ENCODE measurements at regions not wholly inside any gene's neighbourhood (a gene's known extent, or its start where the extent isn't known, plus 50 kb on each side); places are given as distances from the start of the nearest gene placed in this dataset.

- H3K27me3 ChIP-seq (replicated peaks in 1 of 2; ENCODE audit: control insufficient read depth in 2 of 2, insufficient read depth in 2 of 2, low read length in 1 of 2) = no peaks in the 10 kb centered on the region
- no peaks in the 10 kb centered on the region for H4K20me1 ChIP-seq (ENCODE audit: control insufficient read depth, insufficient read depth)
- DNase-seq (ENCODE audit: low read depth, low spot score) (peak; percentile 85), ATAC-seq (peak; percentile 95), FAIRE-seq (peak; percentile 90)
- intact Hi-C loops (cut with micrococcal nuclease; ENCODE audit: unreplicated experiment) = loop anchor here (10.0 kb wide), 1 partner anchor 125 kb away; no protein-coding TSS in a partner anchor
- H3K36me3 ChIP-seq (ENCODE audit: control insufficient read depth in 2 of 2, insufficient read depth in 2 of 2, low read length in 1 of 2) = no peaks in the 10 kb centered on the region; a peak in 1 of 4 replicates
- peak overlapping the region; percentile 52; the same call in 1 of the 2 replicates for H2AFZ ChIP-seq (ENCODE audit: control insufficient read depth, low read depth, low read length)
- ChIA-PET CTCF (interaction anchor here (1.0 to 1.6 kb wide), 3 partner anchors 21 to 261 kb away, joined by 3 to 8 read pairs (median 5); no protein-coding TSS in a partner anchor), SMC1A (ENCODE audit: uncharacterized antibody, unreplicated experiment) (interaction anchor here (0.9 to 3.0 kb wide), 5 partner anchors 17 to 261 kb away, joined by 3 to 19 read pairs (median 3); no protein-coding TSS in a partner anchor), POLR2A (interaction anchor here (1.0 to 1.5 kb wide), 3 partner anchors 9 to 20 kb away, joined by 5 to 11 read pairs (median 7); no protein-coding TSS in a partner anchor), RAD21 (ENCODE audit: unreplicated experiment) (interaction anchor here (0.9 to 2.4 kb wide), 2 partner anchors 20 to 123 kb away, joined by 3 to 20 read pairs; no protein-coding TSS in a partner anchor)
- peaks cover 34% of the 10 kb centered on the region for H3K4me1 ChIP-seq (ENCODE audit: control insufficient read depth, insufficient read depth, low read length)
- H3K27ac ChIP-seq (ENCODE audit: control insufficient read depth, insufficient read depth) = peak overlapping the region; percentile 59
- no TSS peak for BruUV-seq (replicated peaks)
- peaks cover 2% of the 10 kb centered on the region; the same call in 1 of the 3 replicates for H3K9me3 ChIP-seq (replicated peaks; ENCODE audit: control insufficient read depth, insufficient read depth, low read length)
- H3K4me3 ChIP-seq = peak overlapping the region; percentile 75; the same call in 1 of the 2 replicates
- peak overlapping the region; percentile 73 for H3K4me2 ChIP-seq (ENCODE audit: control insufficient read depth, insufficient read depth)
- WGBS (ENCODE audit: insufficient coverage, insufficient replicate concordance, low lambda C conversion rate, missing lambda C conversion rate) = 4% methylated on average over 8 of the region's 17 CpGs
- peak overlapping the region; percentile 58 for H3K9ac ChIP-seq (ENCODE audit: control insufficient read depth, insufficient read depth, low read length)
- in situ Hi-C loops (cut with MboI) = no loop called here
- no peaks in the 10 kb centered on the region for H3K79me2 ChIP-seq (ENCODE audit: control insufficient read depth, insufficient read depth, low read length)
- TF ChIP-seq TAF1 (IDR thresholded peaks at IDR 0.05; ENCODE audit: borderline replicate concordance, low read depth, low read length) = 0 out of 2 replicates have a peak, but pooled peaks have one; percentile 9
- no peak for TF ChIP-seq ZBTB11 (CRISPR knock-in tag; IDR thresholded peaks at IDR 0.05)
- peak; percentile 60 for TF ChIP-seq MLLT1 (IDR thresholded peaks at IDR 0.05)
- peak; percentile 83 for TF ChIP-seq ATF7 (IDR thresholded peaks at IDR 0.05; ENCODE audit: low read depth)
- peak; percentile 51; the same call in 1 of the 2 replicates for TF ChIP-seq CREM (IDR thresholded peaks at IDR 0.05; ENCODE audit: low read depth)
- TF ChIP-seq POLR2AphosphoS2 (IDR thresholded peaks at IDR 0.05; ENCODE audit: low read depth, low read length) = no peak
- TF ChIP-seq MYB (IDR thresholded peaks at IDR 0.05; ENCODE audit: borderline replicate concordance, low read depth, low read length) = no peak
- peak; percentile 33; the same call in 1 of the 2 replicates for TF ChIP-seq MTA2 (IDR thresholded peaks at IDR 0.05; ENCODE audit: low read depth)
- 0 out of 2 replicates have a peak, but pooled peaks have one; percentile 55 for TF ChIP-seq RFX5 (IDR thresholded peaks at IDR 0.05; ENCODE audit: low read depth, low read length)
- TF ChIP-seq CREB1 (IDR thresholded peaks at IDR 0.05; ENCODE audit: low read depth) = peak; percentile 78
- TF ChIP-seq PRDM15 (CRISPR knock-in tag; IDR thresholded peaks at IDR 0.05) = no peak
- peak; percentile 69; the same call in 1 of the 2 replicates for TF ChIP-seq NR2F1 (conservative IDR thresholded peaks at IDR 0.05)
- no peak for TF ChIP-seq SREBF2 (IDR thresholded peaks at IDR 0.05; ENCODE audit: low read length)
Measured at GRCh38 chr20:48359692-48360341, 468.0 kb downstream of the PREX1 start.
